H1 (cell line): ENCODE measurements at regions not wholly inside any gene's neighbourhood (a gene's known extent, or its start where the extent isn't known, plus 50 kb on each side); places are given as distances from the start of the nearest gene placed in this dataset.
"Not testable (repeated sequence)": the region's sequence is repeated elsewhere in the genome, so short reads cannot be mapped to it uniquely, and the experiment has no call there.

Experiments
- CTCF ChIA-PET: fragments of 300-600 bp; sonication (Branson Sonifier 250); formaldehyde crosslinking; loops from one replicate; lab custom pipeline; 2021; ENCODE audit not compliant: partially characterized antibody; lab: Charles Lee
- POLR2A ChIA-PET: fragments of 300-600 bp; sonication (Branson Sonifier 250); formaldehyde crosslinking; loops from one replicate; lab custom pipeline; 2021; ENCODE audit warnings: inconsistent platforms; ENCODE audit not compliant: partially characterized antibody; lab: Charles Lee
- DNase-seq, 2 experiments: peaks; one replicate each; pipeline versions ENCODE4 v3.0.0 to v3.0.0-alpha.2; 2010 to 2022; ENCODE audit warnings: low spot score in 2 of 2, low read depth in 1 of 2, mixed read lengths in 1 of 2
- FAIRE-seq: peaks from 2 replicates; lab custom pipeline; 2011; peaks lifted over from hg19 to GRCh38; lab: Jason Lieb, UNC
- H2AFZ ChIP-seq: 2 replicates; pipeline ENCODE4 v1.8.1; 2012; ENCODE audit warnings: low read length, inconsistent platforms
- H2AK5ac ChIP-seq: 2 replicates; pipeline ENCODE4 v1.6.1; 2013; ENCODE audit warnings: low read depth, low read length
- H2BK120ac ChIP-seq: replicated peaks from 2 replicates; pipeline ENCODE3; 2013; ENCODE audit warnings: low read depth, low read length, inconsistent platforms
- H2BK12ac ChIP-seq: 2 replicates; pipeline ENCODE4 v1.6.1; 2013; ENCODE audit warnings: low read depth, low read length
- H2BK15ac ChIP-seq: 2 replicates; pipeline ENCODE4 v1.6.1; 2013; ENCODE audit warnings: low read length
- H2BK20ac ChIP-seq: 2 replicates; pipeline ENCODE4 v1.6.1; 2013; ENCODE audit warnings: low read length
- H2BK5ac ChIP-seq: 2 replicates; pipeline ENCODE4 v1.6.1; 2013; ENCODE audit warnings: low read depth, low read length
- H3K14ac ChIP-seq: 2 replicates; pipeline ENCODE4 v1.6.1; 2013; ENCODE audit warnings: inconsistent platforms; ENCODE audit not compliant: insufficient read length
- H3K18ac ChIP-seq: 2 replicates; pipeline ENCODE4 v1.6.1; 2013; ENCODE audit warnings: low read length; ENCODE audit errors: extremely low read depth
- H3K23ac ChIP-seq: 2 replicates; pipeline ENCODE4 v1.6.1; 2013; ENCODE audit warnings: inconsistent platforms; ENCODE audit not compliant: insufficient read length
- H3K23me2 ChIP-seq: 2 replicates; pipeline ENCODE4 v1.6.1; 2013; ENCODE audit warnings: low read depth, low read length
- H3K27ac ChIP-seq: 2 replicates; pipeline ENCODE4 v1.6.1; 2011; ENCODE audit warnings: low read depth, low read length, inconsistent platforms
- H3K27me3 ChIP-seq, 4 experiments: replicated peaks in 1 of 4; 1 replicate in 1 of 4; 2 replicates in 3 of 4; pipeline versions ENCODE4 v1.6.1 to v1.8.1; 2011 to 2013; ENCODE audit warnings: low read length in 3 of 4, mild to moderate bottlenecking in 3 of 4, inconsistent platforms in 2 of 4, mixed read lengths in 2 of 4, moderate library complexity in 1 of 4; ENCODE audit not compliant: control insufficient read depth in 3 of 4, insufficient read depth in 3 of 4; ENCODE audit errors: extremely low read depth in 1 of 4
- H3K36me3 ChIP-seq, 4 experiments: 2 replicates each; pipeline versions ENCODE4 v1.6.1 to v1.8.1; 2011 to 2013; ENCODE audit warnings: mild to moderate bottlenecking in 4 of 4, low read length in 3 of 4, moderate library complexity in 2 of 4, control low read depth in 1 of 4, inconsistent platforms in 1 of 4; ENCODE audit not compliant: insufficient read depth in 4 of 4, control insufficient read depth in 2 of 4
- H3K4ac ChIP-seq: replicated peaks from 2 replicates; pipeline ENCODE3; 2013; ENCODE audit warnings: low read length, low read depth, mixed read lengths, inconsistent platforms; ENCODE audit not compliant: insufficient read length
- H3K4me1 ChIP-seq, 4 experiments: replicated peaks in 1 of 4; 1 replicate in 1 of 4; 2 replicates in 3 of 4; pipeline versions ENCODE4 v1.6.1 to v1.8.1; 2011 to 2013; ENCODE audit warnings: low read length in 3 of 4, inconsistent platforms in 2 of 4, mixed read lengths in 1 of 4; ENCODE audit not compliant: insufficient read depth in 4 of 4, control insufficient read depth in 3 of 4
- H3K4me2 ChIP-seq, 2 experiments: 2 replicates each; pipeline versions ENCODE4 v1.6.1 to v1.8.1; 2011 to 2013; ENCODE audit warnings: low read depth in 2 of 2, low read length in 2 of 2, control low read depth in 1 of 2, inconsistent platforms in 1 of 2, mild to moderate bottlenecking in 1 of 2; ENCODE audit not compliant: insufficient read depth in 1 of 2
- H3K4me3 ChIP-seq, 4 experiments: fragments of 200-600, 300-600 bp in 1 of 4; sonication (generic), shearing (Covaris generic), sonication (Bioruptor Twin) in 1 of 4; 2 replicates each; pipeline versions ENCODE4 v1.5.1 to v1.8.1; 2011 to 2016; ENCODE audit warnings: low read length in 4 of 4, low read depth in 3 of 4, control low read depth in 2 of 4, inconsistent platforms in 2 of 4, mild to moderate bottlenecking in 2 of 4, mixed read lengths in 1 of 4, moderate library complexity in 1 of 4; ENCODE audit not compliant: insufficient read depth in 2 of 4; ENCODE audit errors: extremely low read depth in 1 of 4
- H3K56ac ChIP-seq: replicated peaks from 2 replicates; pipeline ENCODE3; 2013; ENCODE audit warnings: low read depth, mild to moderate bottlenecking, mixed read lengths, low read length, inconsistent platforms; ENCODE audit not compliant: insufficient read length
- H3K79me1 ChIP-seq: 2 replicates; pipeline ENCODE4 v1.6.1; 2013; ENCODE audit warnings: low read depth, low read length, control low read depth
- H3K79me2 ChIP-seq, 2 experiments: 2 replicates each; pipeline versions ENCODE4 v1.6.1 to v1.8.1; 2012 to 2013; ENCODE audit warnings: low read length in 2 of 2, mild to moderate bottlenecking in 2 of 2, inconsistent platforms in 1 of 2; ENCODE audit not compliant: insufficient read depth in 2 of 2, control insufficient read depth in 1 of 2
- H3K9ac ChIP-seq, 4 experiments: replicated peaks in 1 of 4; 1 replicate in 1 of 4; 2 replicates in 3 of 4; pipeline versions ENCODE4 v1.6.1 to v1.8.1; 2011 to 2013; ENCODE audit warnings: low read depth in 3 of 4, low read length in 3 of 4, control low read depth in 2 of 4, mild to moderate bottlenecking in 2 of 4, moderate library complexity in 2 of 4, inconsistent platforms in 1 of 4; ENCODE audit errors: extremely low read depth in 1 of 4
- H3K9me3 ChIP-seq, 2 experiments: 2 replicates each; pipeline versions ENCODE4 v1.6.1 to v1.8.1; 2012 to 2013; ENCODE audit warnings: mild to moderate bottlenecking in 2 of 2, moderate library complexity in 2 of 2, control low read depth in 1 of 2, inconsistent platforms in 1 of 2, low read depth in 1 of 2, low read length in 1 of 2, mixed read lengths in 1 of 2; ENCODE audit not compliant: insufficient read depth in 2 of 2
- H4K20me1 ChIP-seq, 2 experiments: replicated peaks in 1 of 2; 2 replicates each; pipeline versions ENCODE3 to v1.8.1; 2011 to 2013; ENCODE audit warnings: inconsistent platforms in 2 of 2, low read length in 2 of 2, mild to moderate bottlenecking in 1 of 2; ENCODE audit not compliant: insufficient read depth in 2 of 2, control insufficient read depth in 1 of 2
- H4K5ac ChIP-seq: 2 replicates; pipeline ENCODE4 v1.6.1; 2013; ENCODE audit warnings: low read length, low read depth, mixed read lengths, inconsistent platforms; ENCODE audit not compliant: insufficient read length
- H4K8ac ChIP-seq: 2 replicates; pipeline ENCODE4 v1.8.0; 2013; ENCODE audit warnings: mild to moderate bottlenecking, moderate library complexity, low read length, inconsistent platforms; ENCODE audit not compliant: insufficient read depth; ENCODE audit errors: extremely low read depth
- H4K91ac ChIP-seq: replicated peaks from 2 replicates; pipeline ENCODE3; 2013; ENCODE audit warnings: low read length, mixed read lengths, inconsistent platforms; ENCODE audit not compliant: insufficient read length
- WGBS, 2 experiments: shearing (Covaris generic) in 1 of 2; methylation state at CpG; one replicate each; pipeline versions ENCODE4 v1.1.6 to v1.1.7; 2013 to 2015; ENCODE audit warnings: low lambda C conversion rate in 2 of 2, mixed read lengths in 2 of 2, inconsistent platforms in 1 of 2, low coverage in 1 of 2, missing lambda C conversion rate in 1 of 2; ENCODE audit not compliant: insufficient replicate concordance in 2 of 2, insufficient coverage in 1 of 2, insufficient read length in 1 of 2; ENCODE audit errors: extremely low coverage in 1 of 2, missing lambda C conversion rate in 1 of 2; 5-methylcytosine and 5-hydroxymethylcytosine counted together

DNA sequence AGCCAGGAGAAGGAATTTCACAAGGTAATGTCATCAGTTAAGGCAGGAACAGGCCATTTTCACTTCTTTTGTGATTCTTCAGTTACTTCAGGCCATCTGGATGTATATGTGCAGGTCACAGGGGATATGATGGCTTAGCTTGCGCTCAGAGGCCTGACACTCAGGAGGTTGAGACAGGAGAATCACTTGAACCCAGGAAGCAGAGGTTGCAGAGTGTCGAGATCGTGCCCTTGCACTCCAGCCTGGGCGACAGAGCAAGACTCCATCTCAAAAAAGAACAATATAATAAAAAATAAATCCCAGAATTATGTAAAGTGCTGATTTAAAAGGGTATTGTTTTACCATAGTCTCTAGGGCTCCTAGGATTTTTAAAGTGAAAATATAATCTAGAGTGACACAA is 235.9 kb upstream of the FAM240B start:
- H2AFZ ChIP-seq, H3K4me3 ChIP-seq, H2BK5ac ChIP-seq, H3K79me2 ChIP-seq, H3K36me3 ChIP-seq, H4K8ac ChIP-seq, H3K4me1 ChIP-seq, H3K56ac ChIP-seq, H4K20me1 ChIP-seq, CTCF ChIA-PET, H3K18ac ChIP-seq, H3K23ac ChIP-seq, H2BK20ac ChIP-seq, H2AK5ac ChIP-seq, H2BK12ac ChIP-seq, H3K4me2 ChIP-seq, H3K79me1 ChIP-seq, DNase-seq, H3K9me3 ChIP-seq, H4K91ac ChIP-seq, H2BK15ac ChIP-seq, H3K27me3 ChIP-seq, H3K14ac ChIP-seq, FAIRE-seq, H4K5ac ChIP-seq, H3K23me2 ChIP-seq, H3K9ac ChIP-seq, H3K27ac ChIP-seq, H2BK120ac ChIP-seq, POLR2A ChIA-PET, H3K4ac ChIP-seq: not testable (repeated sequence)
- WGBS, 2 experiments, result 83% methylated on average over 4 of the region's 4 CpGs; no CpG with 5 or more reads in 1 of the 2 experiments

- CTCF ChIA-PET, H3K23me2 ChIP-seq, FAIRE-seq: not testable (repeated sequence)
These were observed 232.9 kb upstream of the FAM240B start for GRCh38 chr9:38952715-38953341.

More at GRCh38 chr9:38952715-38953341, 232.9 kb upstream of the FAM240B start:
- H3K27ac ChIP-seq, H3K18ac ChIP-seq, H3K14ac ChIP-seq, H3K4me1 ChIP-seq, DNase-seq, H4K20me1 ChIP-seq, H3K79me2 ChIP-seq, H3K4me2 ChIP-seq, H3K9ac ChIP-seq, H3K4me3 ChIP-seq, H2AK5ac ChIP-seq, H2BK5ac ChIP-seq, H2BK20ac ChIP-seq, H2BK12ac ChIP-seq, H3K9me3 ChIP-seq, H4K91ac ChIP-seq, H2AFZ ChIP-seq, H2BK15ac ChIP-seq, POLR2A ChIA-PET, H3K27me3 ChIP-seq, H4K8ac ChIP-seq, H3K23ac ChIP-seq, H4K5ac ChIP-seq, H3K79me1 ChIP-seq, H3K36me3 ChIP-seq, H2BK120ac ChIP-seq, H3K56ac ChIP-seq, H3K4ac ChIP-seq: not testable (repeated sequence)
- 91% methylated on average over 4 of the region's 8 CpGs; no CpG with 5 or more reads in 1 of the 2 experiments for WGBS, 2 experiments
